ENCODE measurements at regions not wholly inside any gene's neighbourhood (a gene's known extent, or its start where the extent isn't known, plus 50 kb on each side); places are given as distances from the start of the nearest gene placed in this dataset.

DNA sequence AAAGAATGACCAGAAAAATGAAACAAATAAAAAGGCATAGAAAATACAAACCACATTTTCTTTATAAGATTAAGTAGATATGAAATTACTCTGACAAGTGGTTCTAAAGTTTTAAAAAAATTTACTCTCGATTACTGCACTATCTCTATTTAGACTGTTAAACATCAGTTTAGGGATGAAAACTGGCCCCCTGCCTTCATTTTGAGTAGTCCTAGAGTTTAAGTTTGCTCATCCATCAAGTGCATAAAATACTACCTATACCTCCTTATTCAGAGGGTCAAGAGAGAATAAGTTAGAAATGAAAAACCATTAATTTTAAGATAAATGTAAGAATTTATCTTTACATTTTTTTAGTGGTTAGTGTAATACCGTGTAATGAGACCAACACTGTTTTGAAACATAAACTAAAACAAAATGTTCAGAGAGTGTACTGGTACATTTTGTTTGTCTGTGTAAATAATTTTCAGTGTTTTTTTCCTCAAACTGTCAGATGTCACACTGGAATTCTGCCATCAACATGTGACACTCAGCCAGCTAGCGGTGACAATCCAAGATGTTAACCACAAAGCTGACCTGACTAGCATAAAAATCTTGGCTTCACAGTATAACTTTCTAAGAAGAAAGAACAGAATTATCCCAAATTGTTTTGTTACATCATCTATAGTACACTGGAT, 184.8 kb upstream of the PCDH20 start:
- no peaks in the 10 kb centered on the region for H3K9me2 ChIP-seq (ENCODE audit: insufficient read depth)
- H3K36me3 ChIP-seq (ENCODE audit: control insufficient read depth in 1 of 2, insufficient read depth in 2 of 2, low read length in 2 of 2), result no peaks in the 10 kb centered on the region
- intact Hi-C loops (cut with micrococcal nuclease), result no loop called here
- H3K79me2 ChIP-seq (ENCODE audit: insufficient read depth, low read length), result no peaks in the 10 kb centered on the region
- no peak overlapping the region for H3K27ac ChIP-seq (ENCODE audit: low read depth, low read length)
- H2AFZ ChIP-seq (ENCODE audit: low read depth, low read length, poor library complexity, severe bottlenecking), result no peak overlapping the region
- no peaks in the 10 kb centered on the region for H3K27me3 ChIP-seq (ENCODE audit: insufficient read depth, low read length)
- CTCF ChIA-PET, result no interaction called here
- DNase-seq (ENCODE audit: low read depth, low spot score) (no peak), ATAC-seq (no peak)
- H3K4me3 ChIP-seq (replicated peaks in 1 of 2; ENCODE audit: low read depth in 1 of 2, low read length in 2 of 2), result no peak overlapping the region
- H3K9me3 ChIP-seq (ENCODE audit: control insufficient read depth in 1 of 2, insufficient read depth in 1 of 2, low read depth in 1 of 2, low read length in 2 of 2), result no peaks in the 10 kb centered on the region
- no TSS peak for BruUV-seq (replicated peaks)
- TF ChIP-seq POLR2AphosphoS5 (IDR thresholded peaks at IDR 0.05; ENCODE audit: low read depth, low read length), result no peak
- H3K4me2 ChIP-seq (ENCODE audit: low read length), result no peak overlapping the region
- H3K9ac ChIP-seq (ENCODE audit: low read length), result no peak overlapping the region
- RAD21 ChIA-PET (ENCODE audit: low non-redundant PET in 1 of 2, low total read pairs in 2 of 2, uncharacterized antibody in 2 of 2, unreplicated experiment in 2 of 2), result no interaction called here
- H4K20me1 ChIP-seq (ENCODE audit: insufficient read depth), result no peaks in the 10 kb centered on the region
- H3K4me1 ChIP-seq (ENCODE audit: control insufficient read depth in 1 of 2, insufficient read depth in 2 of 2, low read length in 2 of 2), result no peaks in the 10 kb centered on the region
- POLR2A ChIA-PET, result no interaction called here

GRCh38 chr13:61592489-61592888, 176.8 kb upstream of the PCDH20 start:
- ChIA-PET POLR2A (no interaction called here), RAD21 (ENCODE audit: low non-redundant PET in 1 of 2, low total read pairs in 2 of 2, uncharacterized antibody in 2 of 2, unreplicated experiment in 2 of 2) (no interaction called here), CTCF (no interaction called here)
- TF ChIP-seq ZBTB33 (IDR thresholded peaks at IDR 0.05; ENCODE audit: extremely low read depth, insufficient replicate concordance, low read length) (no peak), POLR2A (IDR thresholded peaks at IDR 0.05; ENCODE audit: borderline replicate concordance, extremely low read depth, insufficient read depth, insufficient read length) (no peak), CBX3 (IDR thresholded peaks at IDR 0.05; ENCODE audit: low read depth) (no peak), CEBPB (IDR thresholded peaks at IDR 0.05; ENCODE audit: low read depth) (no peak), ZFX (IDR thresholded peaks at IDR 0.05) (no peak), EZH2 (IDR thresholded peaks at IDR 0.05) (no peak), RAD21 (IDR thresholded peaks at IDR 0.05; ENCODE audit: low read depth) (no peak), SRF (IDR thresholded peaks at IDR 0.05; ENCODE audit: low read depth) (no peak), TCF7L2 (IDR thresholded peaks at IDR 0.05; ENCODE audit: borderline replicate concordance, extremely low read depth, insufficient read depth, insufficient read length) (no peak), FOSL1 (IDR thresholded peaks at IDR 0.05; ENCODE audit: low read depth) (no peak), POLR2AphosphoS5 (IDR thresholded peaks at IDR 0.05; ENCODE audit: low read depth, low read length) (no peak), JUND (IDR thresholded peaks at IDR 0.05) (no peak), EZH2phosphoT487 (IDR thresholded peaks at IDR 0.05; ENCODE audit: borderline replicate concordance) (no peak)
- TF ChIP-seq, protein P1, sequence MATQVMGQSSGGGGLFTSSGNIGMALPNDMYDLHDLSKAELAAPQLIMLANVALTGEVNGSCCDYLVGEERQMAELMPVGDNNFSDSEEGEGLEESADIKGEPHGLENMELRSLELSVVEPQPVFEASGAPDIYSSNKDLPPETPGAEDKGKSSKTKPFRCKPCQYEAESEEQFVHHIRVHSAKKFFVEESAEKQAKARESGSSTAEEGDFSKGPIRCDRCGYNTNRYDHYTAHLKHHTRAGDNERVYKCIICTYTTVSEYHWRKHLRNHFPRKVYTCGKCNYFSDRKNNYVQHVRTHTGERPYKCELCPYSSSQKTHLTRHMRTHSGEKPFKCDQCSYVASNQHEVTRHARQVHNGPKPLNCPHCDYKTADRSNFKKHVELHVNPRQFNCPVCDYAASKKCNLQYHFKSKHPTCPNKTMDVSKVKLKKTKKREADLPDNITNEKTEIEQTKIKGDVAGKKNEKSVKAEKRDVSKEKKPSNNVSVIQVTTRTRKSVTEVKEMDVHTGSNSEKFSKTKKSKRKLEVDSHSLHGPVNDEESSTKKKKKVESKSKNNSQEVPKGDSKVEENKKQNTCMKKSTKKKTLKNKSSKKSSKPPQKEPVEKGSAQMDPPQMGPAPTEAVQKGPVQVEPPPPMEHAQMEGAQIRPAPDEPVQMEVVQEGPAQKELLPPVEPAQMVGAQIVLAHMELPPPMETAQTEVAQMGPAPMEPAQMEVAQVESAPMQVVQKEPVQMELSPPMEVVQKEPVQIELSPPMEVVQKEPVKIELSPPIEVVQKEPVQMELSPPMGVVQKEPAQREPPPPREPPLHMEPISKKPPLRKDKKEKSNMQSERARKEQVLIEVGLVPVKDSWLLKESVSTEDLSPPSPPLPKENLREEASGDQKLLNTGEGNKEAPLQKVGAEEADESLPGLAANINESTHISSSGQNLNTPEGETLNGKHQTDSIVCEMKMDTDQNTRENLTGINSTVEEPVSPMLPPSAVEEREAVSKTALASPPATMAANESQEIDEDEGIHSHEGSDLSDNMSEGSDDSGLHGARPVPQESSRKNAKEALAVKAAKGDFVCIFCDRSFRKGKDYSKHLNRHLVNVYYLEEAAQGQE (IDR thresholded peaks at IDR 0.05; ENCODE audit: low read depth), result no peak
- TF ChIP-seq, protein P2, sequence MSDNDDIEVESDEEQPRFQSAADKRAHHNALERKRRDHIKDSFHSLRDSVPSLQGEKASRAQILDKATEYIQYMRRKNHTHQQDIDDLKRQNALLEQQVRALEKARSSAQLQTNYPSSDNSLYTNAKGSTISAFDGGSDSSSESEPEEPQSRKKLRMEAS (IDR thresholded peaks at IDR 0.05), result no peak

More at GRCh38 chr13:61592489-61592888, 176.8 kb upstream of the PCDH20 start:
- Histone ChIP-seq H3K79me2 (ENCODE audit: insufficient read depth, low read length) (no peaks in the 10 kb centered on the region), H3K9me2 (ENCODE audit: insufficient read depth) (no peaks in the 10 kb centered on the region), H3K36me3 (ENCODE audit: control insufficient read depth in 1 of 2, insufficient read depth in 2 of 2, low read length in 2 of 2) (no peaks in the 10 kb centered on the region), H3K27me3 (ENCODE audit: insufficient read depth, low read length) (no peaks in the 10 kb centered on the region), H3K9ac (ENCODE audit: low read length) (no peak overlapping the region), H2AFZ (ENCODE audit: low read depth, low read length, poor library complexity, severe bottlenecking) (no peak overlapping the region), H4K20me1 (ENCODE audit: insufficient read depth) (no peaks in the 10 kb centered on the region), H3K4me2 (ENCODE audit: low read length) (no peak overlapping the region), H3K9me3 (ENCODE audit: control insufficient read depth in 1 of 2, insufficient read depth in 1 of 2, low read depth in 1 of 2, low read length in 2 of 2) (no peaks in the 10 kb centered on the region; a peak in 1 of 4 replicates), H3K27ac (ENCODE audit: low read depth, low read length) (no peak overlapping the region), H3K4me1 (ENCODE audit: control insufficient read depth in 1 of 2, insufficient read depth in 2 of 2, low read length in 2 of 2) (no peaks in the 10 kb centered on the region), H3K4me3 (replicated peaks in 1 of 2; ENCODE audit: low read depth in 1 of 2, low read length in 2 of 2) (no peak overlapping the region)
- ATAC-seq, result no peak
- no TSS peak for BruUV-seq (replicated peaks)
- DNase-seq (ENCODE audit: low read depth, low spot score), result no peak
- intact Hi-C loops (cut with micrococcal nuclease), result no loop called here

Data from HCT116 (cell line).